HT1080 (cell line): ENCODE measurements at regions not wholly inside any gene's neighbourhood (a gene's known extent, or its start where the extent isn't known, plus 50 kb on each side); places are given as distances from the start of the nearest gene placed in this dataset. TPM values are rescaled to one million over a fixed set of nuclear protein-coding genes. Genes with fewer than 3 reads are reported as not detected.
A peak's percentile ranks its signal among the peaks of the same experiment; 100 is the strongest.
"Not testable (repeated sequence)": the region's sequence is repeated elsewhere in the genome, so short reads cannot be mapped to it uniquely, and the experiment has no call there.

Experiments used
- DNase-seq: peaks from one replicate; pipeline ENCODE4 v3.0.0-alpha.2; 2015; ENCODE audit warnings: low read depth
- small RNA-seq: library from RNA; depleted of rRNA; stranded (forward); fragments of <200 nt; gene quantifications from one replicate; pipeline ENCODE3, GENCODE V24; 2014

GRCh38 chr17:64728041-64728695 lies 66.1 kb upstream of the SMURF2 start:
- DNase-seq: no peak

- DNase-seq: not testable (repeated sequence)
Observed at GRCh38 chr17:64726025-64726424, 63.9 kb upstream of the SMURF2 start.

DNA sequence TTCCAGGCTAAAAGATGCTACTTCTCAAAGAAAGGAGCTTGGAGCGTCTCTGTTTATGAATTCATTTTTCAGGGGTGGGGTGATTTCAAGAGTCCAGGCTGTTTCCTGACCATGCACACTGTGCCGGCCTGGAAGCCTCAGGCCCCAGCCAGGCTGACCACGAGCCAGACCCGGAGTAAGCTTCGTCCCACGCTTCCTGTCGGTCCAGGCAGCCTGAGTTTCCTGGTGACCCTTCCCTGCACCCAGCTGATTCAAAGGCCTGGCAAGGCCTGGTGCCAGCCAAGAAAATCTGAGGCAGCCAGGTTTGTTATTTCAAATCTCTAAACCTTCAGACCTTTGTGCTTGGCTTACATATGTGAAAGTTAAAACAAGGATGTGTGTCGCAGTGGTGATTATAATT lies 62.1 kb upstream of the SMURF2 start:
- DNase-seq: peak; percentile 68

- no peak for DNase-seq
Observed at GRCh38 chr17:64723781-64724180, 61.7 kb upstream of the SMURF2 start.

DNA sequence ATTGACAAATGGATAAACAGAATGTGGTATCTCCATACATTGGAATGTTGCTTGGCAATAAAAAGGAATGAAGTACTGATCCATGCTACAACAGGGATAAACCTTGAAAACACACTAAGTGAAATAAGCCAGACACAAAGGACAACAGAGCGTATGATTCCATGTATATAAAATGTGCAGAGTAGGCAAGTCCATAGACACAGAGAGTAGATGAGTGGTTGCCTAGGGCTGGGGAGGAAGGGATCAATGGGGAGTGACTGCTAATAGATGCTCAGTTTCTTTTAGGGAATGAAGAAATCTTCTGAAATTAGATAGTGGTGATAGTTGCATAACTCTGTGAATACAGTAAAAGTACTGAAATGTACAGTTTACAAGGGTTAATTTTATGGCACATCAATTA lies 59.4 kb upstream of the SMURF2 start:
- DNase-seq: not testable (repeated sequence)

DNA sequence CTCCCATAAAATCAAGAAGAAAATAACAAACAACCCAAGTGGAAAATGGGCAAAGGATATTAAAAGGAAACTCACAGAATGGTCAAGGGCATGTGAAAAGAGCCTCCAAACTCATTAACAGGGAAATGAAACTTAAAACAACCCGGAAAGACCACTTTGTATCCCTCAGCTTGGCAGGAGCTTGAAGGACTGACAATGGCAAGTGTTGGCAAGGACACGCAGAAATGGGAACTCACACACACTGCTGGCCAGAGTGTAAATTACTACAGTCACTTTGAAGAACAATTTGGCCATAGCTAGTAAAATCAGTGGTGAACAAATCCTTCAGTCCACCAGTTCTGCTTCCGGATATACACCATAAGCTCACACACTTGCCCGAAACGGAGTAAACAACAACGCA lies 58.1 kb upstream of the SMURF2 start:
- not testable (repeated sequence) for DNase-seq

DNA sequence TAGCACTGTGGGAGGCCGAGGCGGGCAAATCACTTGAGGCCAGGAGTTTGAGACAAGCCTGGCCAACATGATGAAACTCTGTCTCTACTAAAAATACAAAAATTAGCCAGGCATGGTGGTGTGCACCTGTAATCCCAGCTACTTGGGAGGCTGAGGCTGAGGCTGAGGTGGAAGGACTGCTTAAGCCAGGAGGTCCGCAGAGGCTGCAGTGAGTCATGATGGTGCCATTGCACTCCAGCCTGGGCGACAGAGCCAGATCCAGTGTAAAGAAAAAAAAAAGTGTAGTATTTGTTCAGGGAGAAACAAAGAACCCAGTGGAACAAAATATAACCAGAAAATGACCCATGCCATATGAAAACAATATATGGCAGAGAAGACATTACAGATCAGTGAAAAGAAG lies 57.4 kb upstream of the SMURF2 start:
- not testable (repeated sequence) for DNase-seq

DNA sequence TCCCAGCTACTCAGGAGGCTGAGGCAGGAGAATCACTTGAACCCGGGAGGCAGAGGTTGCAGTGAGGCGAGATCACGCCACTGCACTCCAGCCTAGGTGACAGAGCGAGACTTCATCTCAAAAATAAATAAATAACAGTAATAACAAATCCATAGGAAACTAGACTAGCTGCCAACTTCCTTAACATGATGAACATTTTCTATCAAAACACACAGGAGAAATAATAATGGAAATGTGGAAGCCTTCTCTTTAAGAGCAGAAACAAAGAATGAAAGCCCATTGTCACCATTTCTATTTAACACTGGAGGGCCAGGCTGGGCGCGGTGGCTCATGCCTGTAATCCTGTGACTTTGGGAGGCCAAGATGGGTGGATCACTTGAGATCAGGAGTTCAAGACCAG lies 56.7 kb upstream of the SMURF2 start:
- not testable (repeated sequence) for DNase-seq

GRCh38 chr17:64718058-64718457 lies 56.0 kb upstream of the SMURF2 start:
- DNase-seq: peak; percentile 34

GRCh38 chr17:64716496-64716895 lies 54.4 kb upstream of the SMURF2 start:
- not testable (repeated sequence) for DNase-seq

- DNase-seq: not testable (repeated sequence)
Observed at GRCh38 chr17:64713786-64714185, 51.7 kb upstream of the SMURF2 start.

GRCh38 chr17:64712557-64713351 lies 50.6 kb upstream of the SMURF2 start:
- peak; percentile 70 for DNase-seq

Small RNA genes in the stretch of these regions (small RNA-seq; reads per million reads assigned to genes)
- gene AC103810.3 (not detected), gene BPTFP1 (not detected), gene MINOS1P2 (not detected), gene MIR6080 (not detected)
